Common myeloid progenitor, CD34-positive (primary cell): ENCODE measurements at regions not wholly inside any gene's neighbourhood (a gene's known extent, or its start where the extent isn't known, plus 50 kb on each side); places are given as distances from the start of the nearest gene placed in this dataset.
"Not testable (repeated sequence)": the region's sequence is repeated elsewhere in the genome, so short reads cannot be mapped to it uniquely, and the experiment has no call there.

Experiments used
- CTCF ChIA-PET: fragments of 350-600 bp; sonication (Branson Sonifier 250); formaldehyde crosslinking; loops from one replicate; lab custom pipeline; 2021; ENCODE audit warnings: antibody characterized with exemption; lab: Charles Lee
- POLR2A ChIA-PET: fragments of 350-600 bp; sonication (Branson Sonifier 250); formaldehyde crosslinking; loops from one replicate; lab custom pipeline; 2021; ENCODE audit warnings: antibody characterized with exemption; lab: Charles Lee
- DNase-seq, 3 donors: peaks; one replicate each; pipeline versions ENCODE4 v3.0.0 to v3.0.0-alpha.2; 2013
- H3K27ac ChIP-seq, 2 experiments: 1 replicate in 1 of 2; 2 replicates in 1 of 2; pipeline ENCODE4 v1.7.0; 2013; ENCODE audit warnings: inconsistent platforms in 2 of 2, low read length in 2 of 2, mild to moderate bottlenecking in 2 of 2, low read depth in 1 of 2, moderate library complexity in 1 of 2; ENCODE audit not compliant: severe bottlenecking in 2 of 2, insufficient read depth in 1 of 2, poor library complexity in 1 of 2
- H3K27me3 ChIP-seq, 5 experiments: replicated peaks in 2 of 5; 1 replicate in 3 of 5; 2 replicates in 2 of 5; pipeline versions ENCODE4 v1.6.1 to v1.7.0; 2013; ENCODE audit warnings: low read length in 4 of 5, mild to moderate bottlenecking in 2 of 5, moderate library complexity in 2 of 5, inconsistent platforms in 1 of 5; ENCODE audit not compliant: insufficient read depth in 5 of 5, control insufficient read depth in 4 of 5
- H3K36me3 ChIP-seq, 4 experiments: 1 replicate in 2 of 4; 2 replicates in 2 of 4; pipeline versions ENCODE4 v1.6.1 to v1.7.0; 2013; ENCODE audit warnings: low read length in 3 of 4, control low read depth in 1 of 4, mild to moderate bottlenecking in 1 of 4; ENCODE audit not compliant: control insufficient read depth in 4 of 4, insufficient read depth in 4 of 4
- H3K4me1 ChIP-seq, 4 experiments: 1 replicate in 3 of 4; 2 replicates in 1 of 4; pipeline versions ENCODE4 v1.6.1 to v1.7.1; 2013; ENCODE audit warnings: low read length in 3 of 4, mild to moderate bottlenecking in 3 of 4, control low read depth in 1 of 4, inconsistent platforms in 1 of 4, moderate library complexity in 1 of 4; ENCODE audit not compliant: control insufficient read depth in 4 of 4, insufficient read depth in 4 of 4; ENCODE audit errors: control extremely low read depth in 1 of 4
- H3K4me3 ChIP-seq, 7 experiments: 1 replicate in 4 of 7; 2 replicates in 3 of 7; pipeline versions ENCODE4 v1.5.1 to v1.7.0; 2013; ENCODE audit warnings: mild to moderate bottlenecking in 7 of 7, low read length in 6 of 7, moderate library complexity in 6 of 7, inconsistent platforms in 2 of 7, low read depth in 2 of 7, control low read depth in 1 of 7; ENCODE audit not compliant: insufficient read depth in 4 of 7, control insufficient read depth in 1 of 7; ENCODE audit errors: extremely low read depth in 1 of 7
- H3K9me3 ChIP-seq, 5 experiments: 1 replicate in 4 of 5; 2 replicates in 1 of 5; pipeline versions ENCODE4 v1.6.1 to v1.7.1; 2013; ENCODE audit warnings: low read length in 4 of 5, mild to moderate bottlenecking in 2 of 5, inconsistent platforms in 1 of 5, low read depth in 1 of 5, moderate library complexity in 1 of 5; ENCODE audit not compliant: control insufficient read depth in 4 of 5, insufficient read depth in 2 of 5; ENCODE audit errors: control extremely low read depth in 1 of 5
- WGBS: methylation state at CpG from one replicate; pipeline ENCODE4 v1.1.5; 2013; ENCODE audit not compliant: insufficient coverage; 5-methylcytosine and 5-hydroxymethylcytosine counted together

DNA sequence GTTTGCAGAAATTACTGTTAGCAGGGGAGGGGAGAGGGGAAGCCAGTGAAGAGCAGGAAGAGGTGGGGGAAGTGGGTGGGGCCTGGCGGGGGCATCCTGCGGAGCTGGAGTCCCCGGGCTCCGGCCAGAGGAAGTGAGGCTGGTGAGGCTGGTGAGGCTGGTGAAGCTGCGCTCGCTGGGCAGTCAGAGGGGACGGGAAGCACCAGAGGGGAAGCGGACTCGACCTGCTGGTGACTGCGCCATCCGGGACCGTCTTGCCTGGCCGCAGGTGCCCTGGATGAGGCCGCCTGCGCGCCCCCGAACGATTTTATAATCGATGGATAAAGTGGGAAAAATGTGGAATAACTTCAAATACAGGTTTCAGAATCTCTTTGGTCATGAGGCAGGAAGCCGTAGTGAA lies 635.3 kb upstream of the MARCKS start:
- H3K27me3 ChIP-seq, result no peaks in the 10 kb centered on the region
- no peak for DNase-seq
- peaks cover 0 to 5% (median 0%) of the 10 kb centered on the region in 4 experiments for H3K4me1 ChIP-seq
- WGBS, result 96% methylated on average over 16 of the region's 20 CpGs
- CTCF ChIA-PET, result no interaction called here
- POLR2A ChIA-PET, result no interaction called here
- peaks cover 0 to 4% (median 0%) of the 10 kb centered on the region in 5 experiments for H3K9me3 ChIP-seq
- no peaks in the 10 kb centered on the region for H3K36me3 ChIP-seq
- no peak overlapping the region for H3K4me3 ChIP-seq
- no peak overlapping the region for H3K27ac ChIP-seq

DNA sequence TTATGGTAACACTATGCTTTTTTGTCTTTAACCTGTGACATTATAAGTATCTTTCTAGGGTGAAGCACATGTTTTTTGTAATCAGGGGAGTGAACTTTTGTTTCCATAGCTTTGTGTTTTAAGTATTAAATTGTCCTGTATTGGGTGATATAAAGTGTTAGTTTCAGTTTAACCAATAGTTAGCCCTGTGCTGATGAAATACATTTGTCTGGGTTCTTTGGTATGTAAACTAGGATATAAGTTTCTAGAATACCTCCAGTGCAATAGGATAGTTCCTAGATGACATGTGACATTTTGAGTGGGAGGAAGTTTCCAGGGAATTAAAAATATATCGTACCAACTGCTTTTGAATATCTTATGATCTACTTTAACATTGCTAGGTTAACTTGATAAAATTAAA lies 611.0 kb upstream of the MARCKS start:
- H3K4me3 ChIP-seq, result no peak overlapping the region
- ChIA-PET POLR2A (no interaction called here), CTCF (no interaction called here)
- peaks cover 0 to 4% (median 0%) of the 10 kb centered on the region in 5 experiments for H3K9me3 ChIP-seq
- WGBS, result no CpG with 5 or more reads among the region's 1 CpG
- no peak for DNase-seq
- H3K36me3 ChIP-seq, result no peaks in the 10 kb centered on the region
- H3K27ac ChIP-seq, result no peak overlapping the region
- H3K4me1 ChIP-seq, result no peaks in the 10 kb centered on the region
- no peaks in the 10 kb centered on the region for H3K27me3 ChIP-seq

DNA sequence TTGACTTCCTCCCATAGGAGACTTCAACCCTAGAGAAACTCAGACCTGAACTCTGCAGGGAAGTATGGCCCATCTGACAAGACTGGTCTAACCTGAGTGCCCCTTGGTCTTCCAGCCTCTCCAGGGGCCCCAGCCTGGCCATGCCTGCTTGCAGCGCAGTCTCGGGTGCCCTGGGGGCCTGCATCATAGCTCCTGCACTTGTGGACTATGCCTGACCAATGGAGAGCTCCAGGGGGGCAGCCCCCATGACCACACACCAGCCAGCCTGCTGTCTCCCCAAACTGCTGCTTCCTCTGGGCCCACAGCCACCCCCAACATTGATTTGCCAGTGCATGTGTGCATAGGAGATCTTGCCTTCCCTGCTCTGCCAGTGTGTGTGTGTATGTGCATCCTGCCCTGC lies 608.6 kb upstream of the MARCKS start:
- 94% methylated on average over 2 of the region's 2 CpGs for WGBS
- H3K27ac ChIP-seq, result no peak overlapping the region
- POLR2A ChIA-PET, result no interaction called here

DNA sequence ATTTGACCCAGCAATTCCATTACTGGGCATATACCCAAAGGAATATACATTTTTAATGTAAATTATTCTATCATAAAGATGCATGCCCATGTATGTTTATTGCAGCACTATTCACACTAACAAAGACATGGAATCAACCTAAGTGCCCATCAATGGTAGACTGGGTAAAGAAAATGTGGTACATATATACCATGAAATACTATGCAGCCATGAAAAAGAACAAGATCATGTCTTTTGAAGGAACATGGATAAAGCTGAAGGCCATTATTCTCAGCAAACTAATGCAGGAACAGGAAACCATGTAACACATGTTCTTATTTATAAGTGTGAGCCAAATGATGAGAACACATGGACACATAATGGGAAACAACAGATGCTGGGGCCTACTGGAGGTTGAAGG lies 603.0 kb upstream of the MARCKS start:
- POLR2A ChIA-PET, result not testable (repeated sequence)

More for the DNA sequence above, 608.6 kb upstream of the MARCKS start:
- no peak for DNase-seq
- peaks cover 0 to 4% (median 0%) of the 10 kb centered on the region in 5 experiments for H3K9me3 ChIP-seq
- H3K36me3 ChIP-seq, result no peaks in the 10 kb centered on the region
- CTCF ChIA-PET, result no interaction called here
- H3K4me3 ChIP-seq, result no peak overlapping the region
- H3K4me1 ChIP-seq, result no peaks in the 10 kb centered on the region
- H3K27me3 ChIP-seq, result no peaks in the 10 kb centered on the region

DNA sequence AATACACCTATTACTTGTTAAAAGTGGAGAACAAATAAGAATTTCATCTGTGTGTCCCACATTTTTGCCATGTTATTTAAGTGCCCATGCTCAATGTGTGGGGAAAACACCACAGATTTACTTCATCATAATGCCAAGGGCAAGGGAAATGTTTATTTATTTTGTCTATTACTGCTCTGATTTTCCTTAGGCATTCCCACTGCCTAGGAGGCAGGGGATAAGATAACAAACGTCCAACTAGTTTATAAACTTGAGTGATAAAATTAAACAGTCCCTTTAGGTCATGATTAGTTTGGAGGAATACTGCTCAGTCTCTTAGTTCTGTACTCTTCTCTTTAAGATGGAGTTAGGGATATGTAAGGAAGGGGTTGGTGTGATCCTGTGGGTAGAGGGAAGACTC lies 598.4 kb upstream of the MARCKS start:
- no peaks in the 10 kb centered on the region for H3K36me3 ChIP-seq
- no peaks in the 10 kb centered on the region for H3K27me3 ChIP-seq
- H3K4me1 ChIP-seq, result no peaks in the 10 kb centered on the region
- H3K9me3 ChIP-seq, result peaks cover 0 to 4% (median 2%) of the 10 kb centered on the region in 5 experiments
- H3K27ac ChIP-seq, result no peak overlapping the region
- DNase-seq, result no peak
- ChIA-PET CTCF (no interaction called here), POLR2A (interaction anchor here (0.6 kb wide), 1 partner anchor 529 kb away, joined by 3 read pairs; no protein-coding TSS in a partner anchor)
- WGBS, result no CpG with 5 or more reads among the region's 1 CpG
- H3K4me3 ChIP-seq, result no peak overlapping the region

More for the DNA sequence above, 603.0 kb upstream of the MARCKS start:
- H3K4me3 ChIP-seq, H3K36me3 ChIP-seq, H3K9me3 ChIP-seq, H3K4me1 ChIP-seq, CTCF ChIA-PET, H3K27me3 ChIP-seq, DNase-seq, H3K27ac ChIP-seq: not testable (repeated sequence)

DNA sequence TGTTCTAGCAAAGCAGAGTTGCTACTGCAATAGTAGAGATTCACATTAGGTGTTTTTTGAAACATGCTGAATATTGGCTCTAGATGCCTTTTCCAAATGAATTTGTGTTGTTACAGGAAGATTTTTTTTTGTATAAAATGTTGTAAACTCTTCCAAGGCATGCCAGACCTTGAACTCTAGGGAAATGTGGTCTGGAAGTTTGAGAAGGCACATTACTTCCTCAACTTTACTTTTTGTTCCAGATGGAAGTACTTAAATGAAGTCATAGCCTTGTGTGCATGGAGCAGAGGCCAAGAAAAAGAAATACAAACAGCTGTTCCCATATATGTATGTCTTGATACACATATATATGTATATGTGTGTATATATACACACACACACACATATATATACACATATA lies 585.7 kb upstream of the MARCKS start:
- Histone ChIP-seq H3K9me3 (peaks cover 7 to 27% (median 15%) of the 10 kb centered on the region in 5 experiments), H3K27ac (no peak overlapping the region), H3K36me3 (no peaks in the 10 kb centered on the region), H3K4me3 (no peak overlapping the region), H3K4me1 (no peaks in the 10 kb centered on the region), H3K27me3 (no peaks in the 10 kb centered on the region)
- no peak for DNase-seq
- CTCF ChIA-PET, result no interaction called here
- POLR2A ChIA-PET, result no interaction called here

DNA sequence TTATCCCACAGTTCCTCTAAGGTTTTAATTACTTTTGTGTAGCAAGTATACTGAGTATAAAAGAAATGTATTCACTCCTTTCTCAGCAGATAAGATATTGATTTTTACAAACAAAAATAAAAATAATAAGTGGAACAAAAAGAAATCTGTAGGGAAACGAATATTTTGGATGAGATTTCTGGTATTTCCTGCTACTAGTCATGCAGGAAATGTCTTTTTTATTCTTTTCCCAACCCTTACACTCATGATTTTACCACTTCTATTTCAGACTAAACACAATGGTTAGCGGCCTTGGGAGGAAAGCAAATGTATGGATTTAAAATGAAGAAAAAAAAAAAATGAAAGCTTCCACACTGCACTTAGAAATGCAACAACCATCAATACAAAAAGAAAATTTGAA lies 580.5 kb upstream of the MARCKS start:
- no peaks in the 10 kb centered on the region for H3K4me1 ChIP-seq
- H3K27me3 ChIP-seq, result no peaks in the 10 kb centered on the region
- H3K4me3 ChIP-seq, result no peak overlapping the region
- CTCF ChIA-PET, result no interaction called here
- POLR2A ChIA-PET, result no interaction called here
- no peak overlapping the region for H3K27ac ChIP-seq
- no CpG with 5 or more reads among the region's 2 CpGs for WGBS
- H3K9me3 ChIP-seq, result no peaks in the 10 kb centered on the region
- H3K36me3 ChIP-seq, result no peaks in the 10 kb centered on the region
- DNase-seq, result no peak
